RWPE2 (cell line): ENCODE measurements at regions not wholly inside any gene's neighbourhood (a gene's known extent, or its start where the extent isn't known, plus 50 kb on each side); places are given as distances from the start of the nearest gene placed in this dataset.

ENCODE experiments used
- ATAC-seq: fragments of 200-7000 bp; cut with Tn5 transposase; 3 replicates; pipeline ENCODE4 v1.9.1; 2021; ENCODE audit warnings: low read depth
- DNase-seq: peaks from one replicate; pipeline ENCODE4 v3.0.0-alpha.2; 2020; ENCODE audit warnings: low spot score
- H3K27ac ChIP-seq: fragments of 450-650 bp; 2 replicates; pipeline ENCODE4 v1.5.1; 2017; ENCODE audit warnings: mild to moderate bottlenecking; ENCODE audit not compliant: poor library complexity, severe bottlenecking
- H3K27me3 ChIP-seq: fragments of 250-450 bp; sonication (Bioruptor Pico); 2 replicates; pipeline ENCODE4 v1.5.1; 2021; ENCODE audit warnings: mild to moderate bottlenecking, moderate library complexity; ENCODE audit not compliant: insufficient read depth, poor library complexity, severe bottlenecking
- H3K36me3 ChIP-seq: fragments of 250-450 bp; sonication (Bioruptor Pico); 2 replicates; pipeline ENCODE4 v1.5.1; 2020; ENCODE audit warnings: low read depth, mild to moderate bottlenecking, moderate library complexity
- H3K4me1 ChIP-seq: fragments of 250-450 bp; sonication (Bioruptor Pico); 2 replicates; pipeline ENCODE4 v1.5.1; 2021; ENCODE audit warnings: mild to moderate bottlenecking, moderate library complexity; ENCODE audit not compliant: insufficient read depth, poor library complexity, severe bottlenecking
- H3K4me3 ChIP-seq: fragments of 250-450 bp; sonication (Bioruptor Pico); 2 replicates; pipeline ENCODE4 v1.5.1; 2021; ENCODE audit warnings: mild to moderate bottlenecking, moderate library complexity; ENCODE audit not compliant: severe bottlenecking
- H3K9me3 ChIP-seq: fragments of 250-450 bp; sonication (Bioruptor Pico); 2 replicates; pipeline ENCODE4 v1.5.1; 2021; ENCODE audit warnings: mild to moderate bottlenecking, moderate library complexity; ENCODE audit not compliant: severe bottlenecking
- TF ChIP-seq, protein P1 (sequence below): fragments of 450-650 bp; IDR thresholded peaks from one replicate; pipeline ENCODE4 v1.5.1; 2017; ENCODE audit warnings: mild to moderate bottlenecking, moderate library complexity; ENCODE audit not compliant: poor library complexity, severe bottlenecking

DNA sequence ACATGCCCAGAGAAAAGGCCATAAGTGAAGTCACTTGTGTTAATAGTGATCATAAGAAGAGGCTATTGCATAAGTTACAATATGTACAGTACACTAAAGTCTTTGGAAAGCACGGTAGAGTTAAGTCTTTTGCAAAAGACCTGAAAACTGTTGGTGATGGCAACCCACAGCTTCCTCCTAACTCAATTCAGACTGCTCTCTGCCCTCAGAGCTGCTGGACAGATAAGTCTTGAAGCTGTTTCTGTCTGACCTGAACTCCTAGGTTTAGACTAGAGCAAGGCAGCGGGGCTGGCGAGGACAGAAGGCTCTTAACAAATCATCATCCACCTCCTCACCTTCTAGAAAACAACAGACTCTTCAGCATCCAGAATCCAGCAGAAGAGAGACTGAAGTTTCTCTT lies 125.4 kb downstream of the CD24 start:
- Histone ChIP-seq H3K27ac (no peak overlapping the region), H3K27me3 (no peaks in the 10 kb centered on the region), H3K36me3 (no peaks in the 10 kb centered on the region), H3K4me3 (no peak overlapping the region), H3K9me3 (no peaks in the 10 kb centered on the region), H3K4me1 (no peaks in the 10 kb centered on the region)
- DNase-seq (no peak), ATAC-seq (no peak)
- TF ChIP-seq, protein P1, sequence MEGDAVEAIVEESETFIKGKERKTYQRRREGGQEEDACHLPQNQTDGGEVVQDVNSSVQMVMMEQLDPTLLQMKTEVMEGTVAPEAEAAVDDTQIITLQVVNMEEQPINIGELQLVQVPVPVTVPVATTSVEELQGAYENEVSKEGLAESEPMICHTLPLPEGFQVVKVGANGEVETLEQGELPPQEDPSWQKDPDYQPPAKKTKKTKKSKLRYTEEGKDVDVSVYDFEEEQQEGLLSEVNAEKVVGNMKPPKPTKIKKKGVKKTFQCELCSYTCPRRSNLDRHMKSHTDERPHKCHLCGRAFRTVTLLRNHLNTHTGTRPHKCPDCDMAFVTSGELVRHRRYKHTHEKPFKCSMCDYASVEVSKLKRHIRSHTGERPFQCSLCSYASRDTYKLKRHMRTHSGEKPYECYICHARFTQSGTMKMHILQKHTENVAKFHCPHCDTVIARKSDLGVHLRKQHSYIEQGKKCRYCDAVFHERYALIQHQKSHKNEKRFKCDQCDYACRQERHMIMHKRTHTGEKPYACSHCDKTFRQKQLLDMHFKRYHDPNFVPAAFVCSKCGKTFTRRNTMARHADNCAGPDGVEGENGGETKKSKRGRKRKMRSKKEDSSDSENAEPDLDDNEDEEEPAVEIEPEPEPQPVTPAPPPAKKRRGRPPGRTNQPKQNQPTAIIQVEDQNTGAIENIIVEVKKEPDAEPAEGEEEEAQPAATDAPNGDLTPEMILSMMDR = no peak

DNA sequence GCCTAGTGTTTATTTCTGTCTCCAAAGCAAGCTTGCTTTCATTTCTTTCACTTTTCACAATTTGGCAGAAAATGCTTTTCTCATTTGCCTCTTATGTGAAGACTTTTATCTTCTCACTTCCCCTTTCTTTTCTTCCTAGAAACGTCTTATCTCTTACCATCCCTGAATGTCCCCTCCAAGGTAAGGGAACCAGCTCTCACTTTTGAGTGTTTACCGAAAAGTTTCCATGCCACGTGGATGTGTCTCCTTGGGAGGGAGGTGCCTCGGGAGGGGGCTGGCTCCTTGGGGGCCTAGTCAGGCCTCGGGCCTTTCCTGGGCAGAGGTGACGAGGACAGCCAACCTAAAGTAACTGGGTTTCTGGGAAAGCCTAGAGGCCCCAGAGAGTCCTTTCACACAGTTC lies 127.4 kb downstream of the CD24 start:
- no peak overlapping the region for H3K4me3 ChIP-seq
- DNase-seq = no peak
- TF ChIP-seq, protein P1 = no peak
- H3K36me3 ChIP-seq = no peaks in the 10 kb centered on the region
- no peaks in the 10 kb centered on the region for H3K4me1 ChIP-seq
- ATAC-seq = no peak
- no peaks in the 10 kb centered on the region for H3K27me3 ChIP-seq
- no peak overlapping the region for H3K27ac ChIP-seq
- no peaks in the 10 kb centered on the region for H3K9me3 ChIP-seq

DNA sequence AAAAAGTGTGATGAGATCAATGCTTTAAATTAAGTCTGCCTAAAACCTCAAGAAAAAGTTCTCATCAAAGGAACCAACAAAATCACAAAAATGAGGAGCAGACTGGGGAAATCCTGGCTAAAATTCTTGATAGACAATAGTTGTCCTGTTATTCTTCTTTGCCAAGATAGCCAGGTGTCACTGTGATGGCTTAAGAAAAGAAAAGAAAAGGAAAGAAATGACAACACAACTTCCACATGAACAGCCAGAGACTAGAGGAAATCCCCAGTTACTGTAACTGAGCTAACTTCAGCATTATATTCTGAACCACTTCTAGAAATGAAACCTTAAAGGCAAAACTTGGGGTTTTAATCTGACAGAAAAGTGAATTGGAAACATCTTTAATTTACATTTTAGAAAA lies 129.6 kb downstream of the CD24 start:
- Histone ChIP-seq H3K27me3 (no peaks in the 10 kb centered on the region), H3K27ac (no peak overlapping the region), H3K4me3 (no peak overlapping the region), H3K36me3 (no peaks in the 10 kb centered on the region), H3K4me1 (no peaks in the 10 kb centered on the region), H3K9me3 (no peaks in the 10 kb centered on the region)
- ATAC-seq = no peak
- DNase-seq = no peak
- TF ChIP-seq, protein P1 = no peak

DNA sequence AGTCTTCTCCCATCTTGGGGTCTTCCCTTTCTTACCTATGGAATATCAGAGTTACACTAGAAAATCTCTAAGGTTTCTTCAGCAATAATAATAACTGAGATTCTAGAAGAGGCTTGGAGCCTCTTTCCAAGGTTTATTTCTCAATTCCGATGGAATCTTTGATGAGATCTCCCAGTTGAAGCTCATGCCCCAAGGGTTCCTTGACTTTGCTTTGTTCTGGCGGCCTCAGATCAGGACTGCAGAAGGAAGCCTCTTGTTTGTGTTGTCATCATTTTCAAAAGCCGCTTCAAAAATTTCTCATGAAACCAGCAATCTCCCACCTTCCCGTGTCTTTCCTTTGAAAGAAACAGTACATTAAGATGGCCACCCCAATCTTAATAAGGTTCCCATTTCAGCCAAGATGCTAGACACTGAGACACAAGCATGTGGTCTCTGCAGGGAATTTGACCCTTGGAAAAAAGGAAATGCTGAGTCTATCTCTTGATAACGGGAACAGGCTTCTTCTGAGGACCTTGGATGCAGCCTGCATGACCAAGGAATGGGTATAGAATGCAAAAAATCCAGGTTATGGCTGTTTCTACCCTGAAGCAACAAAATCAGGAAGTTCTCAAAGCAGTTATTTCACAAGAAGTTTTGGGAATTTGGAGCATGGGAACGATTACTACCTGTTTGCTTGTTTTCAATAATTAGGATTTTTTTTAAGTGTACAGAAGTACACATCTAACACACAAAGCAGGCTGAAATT lies 141.6 kb downstream of the CD24 start:
- H3K4me1 ChIP-seq = no peaks in the 10 kb centered on the region
- H3K36me3 ChIP-seq = no peaks in the 10 kb centered on the region
- no peak overlapping the region for H3K27ac ChIP-seq
- no peaks in the 10 kb centered on the region for H3K27me3 ChIP-seq
- no peaks in the 10 kb centered on the region for H3K9me3 ChIP-seq
- TF ChIP-seq, protein P1 = no peak
- ATAC-seq = no peak
- DNase-seq = no peak
- H3K4me3 ChIP-seq = no peak overlapping the region

DNA sequence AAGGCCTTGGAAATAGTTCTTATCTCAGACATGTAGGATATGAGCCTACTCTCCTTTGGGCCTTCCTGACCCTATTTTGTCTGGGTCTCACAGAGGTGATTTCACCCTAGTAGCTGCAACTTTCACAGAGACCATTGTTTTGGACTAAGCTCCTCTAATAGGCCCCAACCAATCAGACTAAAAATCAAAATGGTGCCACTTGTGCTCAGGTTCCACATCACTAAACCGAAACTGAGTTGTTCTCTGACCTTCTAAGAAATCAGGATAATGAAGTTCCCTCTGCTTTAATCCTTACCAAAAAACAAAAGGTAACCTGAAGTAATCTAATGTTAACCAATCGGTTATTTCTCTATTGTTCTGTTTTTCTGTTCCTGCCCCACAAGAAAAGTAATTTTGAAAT lies 143.6 kb downstream of the CD24 start:
- no peaks in the 10 kb centered on the region for H3K27me3 ChIP-seq
- no peak overlapping the region for H3K4me3 ChIP-seq
- H3K9me3 ChIP-seq = no peaks in the 10 kb centered on the region
- H3K36me3 ChIP-seq = no peaks in the 10 kb centered on the region
- no peak overlapping the region for H3K27ac ChIP-seq
- DNase-seq (no peak), ATAC-seq (no peak)
- TF ChIP-seq, protein P1 = no peak
- no peaks in the 10 kb centered on the region for H3K4me1 ChIP-seq
